Fibroblast of lung (primary cell): ENCODE measurements at regions not wholly inside any gene's neighbourhood (a gene's known extent, or its start where the extent isn't known, plus 50 kb on each side); places are given as distances from the start of the nearest gene placed in this dataset.

Source experiments
- DNase-seq, 2 donors: peaks; one replicate each; pipeline versions ENCODE4 v3.0.0 to v3.0.0-alpha.2; 2010; ENCODE audit warnings: low read depth in 2 of 2
- H2AFZ ChIP-seq: 2 replicates; pipeline ENCODE4 v1.5.1; 2012; ENCODE audit warnings: low read length, control low read depth, inconsistent platforms
- H3K27ac ChIP-seq: 2 replicates; pipeline ENCODE4 v1.5.1; 2011; ENCODE audit warnings: low read length, control low read depth; ENCODE audit not compliant: insufficient read depth
- H3K27me3 ChIP-seq: 2 replicates; pipeline ENCODE4 v1.5.1; 2011; ENCODE audit warnings: mild to moderate bottlenecking, low read length; ENCODE audit not compliant: control insufficient read depth, insufficient read depth
- H3K36me3 ChIP-seq: 2 replicates; pipeline ENCODE4 v1.5.1; 2011; ENCODE audit warnings: low read length; ENCODE audit not compliant: control insufficient read depth, insufficient read depth
- H3K4me1 ChIP-seq: 2 replicates; pipeline ENCODE4 v1.5.1; 2011; ENCODE audit warnings: low read length; ENCODE audit not compliant: control insufficient read depth, insufficient read depth; ENCODE audit errors: extremely low read depth
- H3K4me2 ChIP-seq: 2 replicates; pipeline ENCODE4 v1.5.1; 2011; ENCODE audit warnings: low read length, control low read depth; ENCODE audit not compliant: insufficient read depth; ENCODE audit errors: extremely low read depth
- H3K4me3 ChIP-seq, 4 experiments: fragments of 200-600 bp in 1 of 4; sonication (generic) in 1 of 4; replicated peaks in 1 of 4; 2 replicates each; pipeline ENCODE4 v1.5.1; 2011 to 2016; ENCODE audit warnings: low read length in 4 of 4, low read depth in 3 of 4, mild to moderate bottlenecking in 3 of 4, control low read depth in 2 of 4, inconsistent platforms in 1 of 4, mixed read lengths in 1 of 4; ENCODE audit not compliant: insufficient read depth in 1 of 4; ENCODE audit errors: control extremely low read depth in 1 of 4
- H3K79me2 ChIP-seq: 2 replicates; pipeline ENCODE4 v1.5.1; 2012; ENCODE audit warnings: mild to moderate bottlenecking, low read length, inconsistent platforms; ENCODE audit not compliant: control insufficient read depth, insufficient read depth
- H3K9ac ChIP-seq: 2 replicates; pipeline ENCODE4 v1.5.1; 2011; ENCODE audit warnings: mild to moderate bottlenecking, low read length, control low read depth; ENCODE audit not compliant: insufficient read depth
- H3K9me3 ChIP-seq: 2 replicates; pipeline ENCODE4 v1.5.1; 2012; ENCODE audit warnings: low read depth, low read length; ENCODE audit not compliant: control insufficient read depth, insufficient read depth
- H4K20me1 ChIP-seq: 2 replicates; pipeline ENCODE4 v1.5.1; 2011; ENCODE audit warnings: low read length; ENCODE audit not compliant: control insufficient read depth, insufficient read depth; ENCODE audit errors: extremely low read depth
- EZH2 ChIP-seq: IDR thresholded peaks from 2 replicates; pipeline ENCODE4 v1.5.1; 2012; ENCODE audit warnings: low read length, control low read depth, mild to moderate bottlenecking; ENCODE audit errors: missing control alignments
- TF ChIP-seq, protein P1 (sequence below), 2 donors: IDR thresholded peaks in 1 of 2; conservative IDR thresholded peaks in 1 of 2; 1 replicate in 1 of 2; 2 replicates in 1 of 2; pipeline ENCODE4 v1.5.1; 2011 to 2012; ENCODE audit warnings: low read length in 2 of 2, control low read depth in 1 of 2, inconsistent platforms in 1 of 2, low read depth in 1 of 2, mild to moderate bottlenecking in 1 of 2

DNA sequence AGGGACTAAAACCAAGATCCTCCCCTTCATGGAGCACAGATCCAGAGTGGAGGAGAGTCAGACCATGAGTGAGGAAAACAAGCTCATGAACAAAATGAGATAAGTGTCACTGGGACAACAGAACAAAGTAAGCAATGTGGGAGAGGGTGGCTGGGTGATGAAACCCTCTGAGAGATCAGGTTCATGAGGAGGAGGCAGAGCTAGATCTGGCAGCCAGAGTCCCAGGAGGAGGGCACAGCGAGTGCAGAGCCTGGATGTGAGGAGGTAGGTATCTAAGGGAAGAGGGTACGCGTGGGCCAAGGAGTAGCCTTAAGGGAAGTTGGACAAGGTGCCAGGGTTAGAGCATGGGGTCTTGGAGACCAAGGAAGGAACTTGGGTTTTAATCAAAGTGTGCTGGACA, 1311.9 kb downstream of the UQCRFS1 start:
- no peak for TF ChIP-seq EZH2
- TF ChIP-seq, protein P1, sequence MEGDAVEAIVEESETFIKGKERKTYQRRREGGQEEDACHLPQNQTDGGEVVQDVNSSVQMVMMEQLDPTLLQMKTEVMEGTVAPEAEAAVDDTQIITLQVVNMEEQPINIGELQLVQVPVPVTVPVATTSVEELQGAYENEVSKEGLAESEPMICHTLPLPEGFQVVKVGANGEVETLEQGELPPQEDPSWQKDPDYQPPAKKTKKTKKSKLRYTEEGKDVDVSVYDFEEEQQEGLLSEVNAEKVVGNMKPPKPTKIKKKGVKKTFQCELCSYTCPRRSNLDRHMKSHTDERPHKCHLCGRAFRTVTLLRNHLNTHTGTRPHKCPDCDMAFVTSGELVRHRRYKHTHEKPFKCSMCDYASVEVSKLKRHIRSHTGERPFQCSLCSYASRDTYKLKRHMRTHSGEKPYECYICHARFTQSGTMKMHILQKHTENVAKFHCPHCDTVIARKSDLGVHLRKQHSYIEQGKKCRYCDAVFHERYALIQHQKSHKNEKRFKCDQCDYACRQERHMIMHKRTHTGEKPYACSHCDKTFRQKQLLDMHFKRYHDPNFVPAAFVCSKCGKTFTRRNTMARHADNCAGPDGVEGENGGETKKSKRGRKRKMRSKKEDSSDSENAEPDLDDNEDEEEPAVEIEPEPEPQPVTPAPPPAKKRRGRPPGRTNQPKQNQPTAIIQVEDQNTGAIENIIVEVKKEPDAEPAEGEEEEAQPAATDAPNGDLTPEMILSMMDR (conservative IDR thresholded peaks at IDR 0.05 in 1 of 2, IDR thresholded peaks at IDR 0.05 in 1 of 2; ENCODE audit: low read depth in 1 of 2, low read length in 2 of 2), result no peak

DNA sequence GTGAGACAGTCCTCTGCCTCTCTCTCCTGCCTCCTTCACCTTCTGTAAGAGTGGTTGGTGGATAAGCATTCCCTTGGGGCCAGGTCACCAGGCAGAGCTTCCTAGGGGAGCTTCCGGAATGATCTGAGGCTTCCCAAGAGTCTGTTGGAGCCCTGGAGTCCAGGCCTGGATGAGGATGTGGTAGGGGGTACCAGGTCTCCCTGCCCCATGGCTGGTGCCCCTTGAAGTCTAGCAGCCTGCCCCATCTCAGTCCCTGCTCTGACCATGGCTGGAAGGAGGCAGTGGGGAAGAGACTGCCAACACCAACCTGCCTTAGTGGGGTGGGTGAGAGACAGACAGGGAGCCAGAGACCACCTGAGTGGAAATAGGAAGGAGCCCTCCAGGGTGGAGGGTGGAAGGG, 1316.9 kb downstream of the UQCRFS1 start:
- no peaks in the 10 kb centered on the region for H3K36me3 ChIP-seq
- no peak overlapping the region for H3K27ac ChIP-seq
- H4K20me1 ChIP-seq, result no peaks in the 10 kb centered on the region
- H3K27me3 ChIP-seq, result no peaks in the 10 kb centered on the region
- no peak overlapping the region for H3K4me3 ChIP-seq
- TF ChIP-seq, protein P1 (conservative IDR thresholded peaks at IDR 0.05 in 1 of 2, IDR thresholded peaks at IDR 0.05 in 1 of 2; ENCODE audit: low read depth in 1 of 2, low read length in 2 of 2), result no peak
- no peak for TF ChIP-seq EZH2
- no peak for DNase-seq
- H3K79me2 ChIP-seq, result no peaks in the 10 kb centered on the region
- H3K9ac ChIP-seq, result no peak overlapping the region
- no peak overlapping the region for H3K4me2 ChIP-seq
- H2AFZ ChIP-seq, result no peak overlapping the region
- no peaks in the 10 kb centered on the region for H3K9me3 ChIP-seq
- H3K4me1 ChIP-seq, result no peaks in the 10 kb centered on the region

More for the DNA sequence above, 1311.9 kb downstream of the UQCRFS1 start:
- Histone ChIP-seq H3K4me1 (no peaks in the 10 kb centered on the region), H3K27me3 (no peaks in the 10 kb centered on the region), H4K20me1 (no peaks in the 10 kb centered on the region), H3K4me3 (no peak overlapping the region), H3K4me2 (no peak overlapping the region), H3K9me3 (no peaks in the 10 kb centered on the region), H3K36me3 (no peaks in the 10 kb centered on the region), H3K79me2 (no peaks in the 10 kb centered on the region), H2AFZ (no peak overlapping the region), H3K27ac (no peak overlapping the region), H3K9ac (no peak overlapping the region)
- no peak for DNase-seq

DNA sequence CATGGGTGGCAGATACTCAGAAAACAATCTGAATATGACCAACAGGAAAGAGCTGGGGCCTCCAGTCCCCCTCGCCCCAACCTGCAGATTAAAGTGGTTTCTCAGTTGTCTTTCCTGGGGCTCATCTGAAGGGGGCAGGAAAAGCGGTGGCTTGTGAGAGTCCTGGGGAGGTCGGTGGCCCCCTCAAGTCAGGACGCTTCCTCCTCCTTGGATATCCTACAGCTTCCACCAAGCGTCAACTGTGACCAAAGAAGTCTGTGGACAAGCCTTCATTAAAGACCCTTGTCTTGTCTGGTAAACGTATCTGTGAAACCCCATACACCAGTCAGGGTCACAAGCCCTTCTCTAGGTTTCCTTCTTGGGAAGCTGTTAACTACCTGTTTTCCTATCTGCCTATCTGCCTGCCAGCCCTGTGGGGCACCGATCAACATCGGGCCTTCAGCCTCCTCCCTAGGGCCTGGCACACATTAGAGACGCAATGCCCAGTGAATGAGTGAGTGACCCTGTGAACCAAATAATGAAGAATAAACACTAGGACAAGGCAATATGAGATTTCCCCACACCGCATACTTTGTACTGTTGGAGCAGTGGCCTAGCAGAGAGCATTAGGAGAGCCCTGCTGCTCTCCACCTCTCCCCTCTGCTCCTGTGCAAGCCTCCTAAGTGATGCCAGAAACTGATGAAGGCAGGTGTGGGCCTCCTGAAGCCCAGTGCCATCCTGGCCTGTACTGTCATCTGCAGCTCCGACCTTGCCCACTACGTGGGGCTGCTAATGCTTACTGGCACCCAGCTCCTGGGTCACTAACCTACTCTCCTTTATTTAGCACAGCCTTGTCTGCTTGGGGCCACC, 1317.8 kb downstream of the UQCRFS1 start:
- no peaks in the 10 kb centered on the region for H3K9me3 ChIP-seq
- no peaks in the 10 kb centered on the region for H3K4me1 ChIP-seq
- H3K4me2 ChIP-seq, result no peak overlapping the region
- H2AFZ ChIP-seq, result no peak overlapping the region
- no peak overlapping the region for H3K27ac ChIP-seq
- no peaks in the 10 kb centered on the region for H3K36me3 ChIP-seq
- H4K20me1 ChIP-seq, result no peaks in the 10 kb centered on the region
- no peak overlapping the region for H3K4me3 ChIP-seq
- DNase-seq, result no peak
- H3K79me2 ChIP-seq, result no peaks in the 10 kb centered on the region
- no peaks in the 10 kb centered on the region for H3K27me3 ChIP-seq
- no peak for TF ChIP-seq EZH2
- TF ChIP-seq, protein P1 (conservative IDR thresholded peaks at IDR 0.05 in 1 of 2, IDR thresholded peaks at IDR 0.05 in 1 of 2; ENCODE audit: low read depth in 1 of 2, low read length in 2 of 2), result no peak
- no peak overlapping the region for H3K9ac ChIP-seq
